Fibroblast of gingiva (primary cell): ENCODE measurements at regions not wholly inside any gene's neighbourhood (a gene's known extent, or its start where the extent isn't known, plus 50 kb on each side); places are given as distances from the start of the nearest gene placed in this dataset.

Source experiments
- DNase-seq: peaks from one replicate; pipeline ENCODE4 v3.0.0-alpha.2; 2011; ENCODE audit warnings: low read depth

GRCh38 chr1:48054232-48054631 lies 57.0 kb upstream of the TRABD2B start:
- no peak for DNase-seq

GRCh38 chr1:48052923-48053291 lies 55.7 kb upstream of the TRABD2B start:
- DNase-seq, result no peak

DNA sequence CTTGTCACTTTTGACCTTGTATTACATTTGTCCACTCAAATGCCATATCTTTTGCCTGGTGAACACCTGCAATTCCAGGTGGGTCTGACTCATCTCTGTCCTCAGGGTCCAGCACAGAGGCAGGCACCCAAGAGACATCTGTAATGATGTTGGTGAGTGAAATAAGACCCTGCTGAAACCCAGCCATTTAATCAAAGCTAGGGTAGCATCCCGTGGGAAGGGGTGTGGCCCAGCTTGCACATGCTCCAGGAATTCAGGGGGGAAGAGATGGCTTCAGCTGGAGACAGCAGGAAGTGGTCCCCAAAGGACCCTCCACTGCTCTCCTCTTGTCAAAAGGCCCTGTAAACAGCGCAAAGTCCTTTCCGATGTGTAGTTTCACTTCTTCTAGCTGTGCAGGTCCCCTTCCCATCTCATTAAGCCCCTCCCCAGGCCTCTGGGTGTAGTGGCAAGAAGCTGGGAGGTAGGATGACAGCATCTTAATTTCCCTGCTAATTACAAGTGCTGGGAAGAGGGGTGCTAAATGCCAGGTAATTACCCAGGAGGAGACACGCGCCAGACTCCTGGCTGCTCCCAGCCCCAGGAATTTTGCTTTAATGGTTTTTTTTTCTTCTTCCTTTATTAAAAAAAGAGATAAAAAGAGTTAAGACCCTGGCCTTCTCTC lies 54.4 kb upstream of the TRABD2B start:
- DNase-seq, result no peak

DNA sequence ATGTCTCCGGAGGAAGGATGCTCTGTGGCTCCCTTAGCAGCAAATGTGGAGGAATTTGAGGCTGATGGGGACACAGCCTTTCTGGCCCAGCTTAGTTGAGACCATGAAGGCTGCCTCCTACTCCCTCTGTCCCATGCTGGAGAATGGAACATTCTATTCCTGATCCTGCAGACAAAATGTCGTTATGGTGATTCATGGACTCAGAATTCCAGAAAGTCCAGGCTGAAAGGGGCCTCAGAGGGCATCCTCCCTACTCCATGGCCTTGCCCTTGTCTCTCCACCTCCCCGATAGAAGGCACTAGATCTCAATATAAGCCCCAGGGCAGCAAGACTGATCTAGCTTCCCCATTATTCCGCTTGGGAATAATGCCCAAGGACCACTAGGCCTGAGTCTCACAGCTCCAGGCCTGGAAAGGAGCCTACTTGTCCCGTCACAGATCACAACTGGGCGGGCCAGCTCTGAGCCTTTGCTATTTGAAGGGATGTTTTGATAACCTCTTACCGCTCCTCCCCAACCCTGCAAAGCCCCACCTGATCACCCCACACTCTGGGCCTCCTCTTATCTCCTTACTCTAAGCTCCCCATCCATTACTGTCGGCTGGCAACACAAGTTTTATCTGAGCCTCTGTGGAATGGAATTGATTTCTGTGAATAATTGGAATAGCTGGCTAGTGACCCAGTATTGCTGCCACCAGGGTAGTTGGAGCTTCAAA lies 52.8 kb upstream of the TRABD2B start:
- no peak for DNase-seq

GRCh38 chr1:48048980-48049379 lies 51.8 kb upstream of the TRABD2B start:
- no peak for DNase-seq

GRCh38 chr1:48048064-48048463 lies 50.9 kb upstream of the TRABD2B start:
- DNase-seq, result no peak

- DNase-seq, result no peak
Observed at GRCh38 chr1:48047116-48047515, 49.9 kb upstream of the TRABD2B start.
